GM19463 (cell line): ENCODE measurements at regions not wholly inside any gene's neighbourhood (a gene's known extent, or its start where the extent isn't known, plus 50 kb on each side); places are given as distances from the start of the nearest gene placed in this dataset.
"Not testable (repeated sequence)": the region's sequence is repeated elsewhere in the genome, so short reads cannot be mapped to it uniquely, and the experiment has no call there.

Experiments used
- ATAC-seq: cut with Tn5 transposase; IDR thresholded peaks from one replicate; pipeline ENCODE4 v1.9.1; 2021; ENCODE audit warnings: mild to moderate bottlenecking, moderate library complexity; ENCODE audit not compliant: unreplicated experiment

GRCh38 chrX:40885989-40886388 is 150.6 kb upstream of the MED14 start:
- ATAC-seq: no peak

GRCh38 chrX:40887476-40887875 is 152.1 kb upstream of the MED14 start:
- ATAC-seq: no peak

GRCh38 chrX:40891798-40892197 is 156.5 kb upstream of the MED14 start:
- ATAC-seq: no peak

DNA sequence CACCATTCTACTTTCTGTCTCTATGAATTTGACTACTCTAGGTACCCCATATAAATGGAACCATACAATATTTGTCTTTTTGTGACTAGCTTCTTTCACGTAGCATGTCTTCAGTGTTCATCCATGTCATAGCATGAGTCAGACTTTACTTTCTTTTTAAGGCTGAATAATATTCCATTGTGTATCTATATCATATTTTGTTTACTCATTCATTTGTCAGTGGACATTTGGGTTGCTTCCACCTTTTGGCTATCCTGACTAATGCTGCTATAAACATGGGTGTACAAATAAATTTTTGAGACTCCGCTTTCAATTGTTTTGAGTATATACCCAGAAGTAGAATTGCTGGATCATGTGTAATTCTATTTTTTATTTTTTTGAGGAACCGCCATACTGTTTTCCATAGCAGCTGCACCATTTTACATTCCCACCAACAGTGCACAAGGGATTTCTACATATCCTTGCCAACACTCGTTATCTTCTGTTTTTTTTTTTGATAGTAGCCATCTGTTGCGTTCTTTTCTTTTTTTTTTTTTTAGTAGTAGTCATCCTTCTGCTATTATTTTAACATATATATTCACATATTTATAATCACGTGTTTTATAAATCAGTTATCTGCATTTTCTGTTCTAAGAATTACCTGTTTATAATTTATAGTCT is 158.0 kb upstream of the MED14 start:
- no peak for ATAC-seq

DNA sequence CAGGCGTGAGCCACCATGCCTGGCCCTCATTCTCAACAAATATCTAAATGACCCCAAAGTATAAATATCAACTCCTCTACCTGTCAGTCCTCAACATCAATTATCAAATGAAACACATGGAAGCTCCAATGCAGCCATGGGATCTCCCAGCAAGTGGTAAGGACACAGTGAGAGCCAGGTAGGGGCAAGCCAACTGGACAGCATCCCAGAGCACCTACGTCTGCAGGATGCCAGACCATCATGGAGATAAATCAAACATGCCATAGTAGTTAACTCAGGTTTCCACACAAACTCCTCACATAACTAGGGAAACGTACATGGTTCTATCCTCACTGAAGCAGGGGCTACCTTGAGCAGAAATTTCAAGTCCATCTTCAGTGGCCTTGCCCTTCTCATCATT is 159.9 kb upstream of the MED14 start:
- no peak for ATAC-seq

DNA sequence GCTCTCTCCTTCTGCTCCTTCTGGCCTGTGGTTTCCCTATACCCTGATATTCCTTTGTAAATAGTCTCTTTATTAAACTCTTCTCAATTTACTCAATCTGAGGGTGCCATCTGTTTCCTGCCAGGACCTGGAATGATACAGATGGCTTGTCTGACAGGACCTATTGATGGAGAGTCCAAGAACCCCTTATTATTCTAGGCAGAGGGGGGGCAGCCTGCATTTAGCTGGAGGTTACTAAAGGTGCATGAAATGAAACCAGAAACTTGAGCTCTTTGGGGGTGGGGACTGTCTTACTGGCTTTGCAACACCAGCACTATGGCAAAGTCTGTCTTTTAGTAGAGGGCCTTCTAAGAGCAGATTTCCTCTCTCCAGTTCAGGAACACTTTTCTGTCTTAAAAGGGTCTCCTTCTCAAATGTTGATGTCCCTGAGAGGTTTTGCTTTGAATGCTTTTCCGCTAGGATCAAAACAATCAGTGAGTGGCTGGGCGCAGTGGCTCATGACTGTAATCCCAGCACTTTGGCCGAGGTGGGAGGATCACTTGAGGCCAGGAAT is 162.5 kb upstream of the MED14 start:
- ATAC-seq: no peak

GRCh38 chrX:40904739-40905138 is 169.4 kb upstream of the MED14 start:
- not testable (repeated sequence) for ATAC-seq

GRCh38 chrX:40908026-40908425 is 172.7 kb upstream of the MED14 start:
- ATAC-seq: no peak

GRCh38 chrX:40908857-40909475 is 173.6 kb upstream of the MED14 start:
- no peak for ATAC-seq

- no peak for ATAC-seq
Measured at GRCh38 chrX:40912166-40912565, 173.1 kb upstream of the USP9X start.

DNA sequence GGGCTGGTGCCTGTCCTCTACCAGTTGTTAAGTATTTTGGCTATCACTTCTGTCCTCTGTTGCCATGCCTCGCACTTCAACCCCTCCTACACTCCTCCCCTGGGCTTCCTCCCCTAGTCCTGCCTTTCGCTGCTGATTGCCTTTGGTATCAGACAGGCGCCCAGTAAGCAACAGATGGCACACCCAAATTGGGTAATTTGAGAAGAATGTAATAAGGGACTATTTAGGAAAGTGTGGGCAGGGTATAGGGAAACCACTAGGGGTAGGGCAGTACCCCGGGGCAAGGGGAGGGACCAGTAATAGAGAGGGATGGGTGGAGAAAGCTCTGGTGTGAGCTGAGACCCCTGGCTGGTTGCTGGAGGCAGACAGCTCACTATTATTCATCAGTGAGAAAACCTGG is 172.7 kb upstream of the USP9X start:
- no peak for ATAC-seq

GRCh38 chrX:40920351-40920750 is 164.9 kb upstream of the USP9X start:
- ATAC-seq: no peak

GRCh38 chrX:40922307-40922706 is 162.9 kb upstream of the USP9X start:
- ATAC-seq: no peak

DNA sequence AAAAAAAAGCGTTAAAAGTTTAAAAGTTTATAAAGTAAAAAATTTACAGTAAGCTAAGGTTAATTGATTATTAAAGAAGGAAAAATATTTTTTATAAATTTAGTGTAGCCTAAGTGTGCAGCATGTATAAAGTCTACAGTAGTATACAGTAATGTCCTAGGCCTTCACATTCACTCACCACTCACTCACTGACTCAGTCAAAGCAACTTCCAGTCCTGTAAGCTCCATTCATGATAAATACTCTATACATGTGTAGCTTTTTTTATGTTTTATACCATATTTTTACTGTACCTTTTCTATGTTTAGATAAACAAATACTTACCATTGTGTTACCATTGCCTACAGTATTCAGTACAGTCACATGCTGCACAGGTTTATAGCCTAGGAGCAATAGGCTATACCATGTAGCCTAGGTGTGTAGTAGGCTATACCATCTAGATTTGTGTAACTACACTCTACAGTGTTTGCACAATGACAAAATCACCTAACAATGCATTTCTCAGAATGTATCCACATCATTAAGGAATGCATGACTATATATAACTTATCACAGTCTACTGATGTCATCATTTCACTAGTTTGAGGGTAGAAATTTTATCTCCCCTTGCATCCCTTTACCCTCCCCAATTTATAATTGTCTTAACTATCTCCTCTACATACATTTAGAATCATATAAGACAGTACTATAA is 158.4 kb upstream of the USP9X start:
- not testable (repeated sequence) for ATAC-seq

DNA sequence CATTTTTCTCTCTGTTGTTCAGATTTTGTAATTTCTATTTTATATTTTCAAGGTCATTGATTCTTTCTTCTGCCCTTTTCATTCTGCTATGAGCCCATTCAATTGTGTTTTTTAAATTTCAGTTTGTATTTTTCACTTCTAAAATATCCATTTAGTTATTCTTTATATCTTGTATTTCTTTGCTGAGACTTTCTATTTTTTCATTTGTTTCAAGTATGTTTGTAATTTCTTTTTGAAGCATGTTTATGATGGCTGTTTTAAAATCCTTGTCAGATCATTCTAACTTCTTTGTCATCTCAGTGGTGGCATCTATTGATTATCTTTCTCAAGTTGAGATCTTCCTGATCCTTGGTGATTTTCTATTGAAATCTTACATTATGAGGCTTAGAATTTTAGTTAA is 157.2 kb upstream of the USP9X start:
- no peak for ATAC-seq

- ATAC-seq: no peak
Measured at GRCh38 chrX:40931921-40932320, 153.3 kb upstream of the USP9X start.

- no peak for ATAC-seq
Measured at GRCh38 chrX:40933132-40933705, 152.0 kb upstream of the USP9X start.

DNA sequence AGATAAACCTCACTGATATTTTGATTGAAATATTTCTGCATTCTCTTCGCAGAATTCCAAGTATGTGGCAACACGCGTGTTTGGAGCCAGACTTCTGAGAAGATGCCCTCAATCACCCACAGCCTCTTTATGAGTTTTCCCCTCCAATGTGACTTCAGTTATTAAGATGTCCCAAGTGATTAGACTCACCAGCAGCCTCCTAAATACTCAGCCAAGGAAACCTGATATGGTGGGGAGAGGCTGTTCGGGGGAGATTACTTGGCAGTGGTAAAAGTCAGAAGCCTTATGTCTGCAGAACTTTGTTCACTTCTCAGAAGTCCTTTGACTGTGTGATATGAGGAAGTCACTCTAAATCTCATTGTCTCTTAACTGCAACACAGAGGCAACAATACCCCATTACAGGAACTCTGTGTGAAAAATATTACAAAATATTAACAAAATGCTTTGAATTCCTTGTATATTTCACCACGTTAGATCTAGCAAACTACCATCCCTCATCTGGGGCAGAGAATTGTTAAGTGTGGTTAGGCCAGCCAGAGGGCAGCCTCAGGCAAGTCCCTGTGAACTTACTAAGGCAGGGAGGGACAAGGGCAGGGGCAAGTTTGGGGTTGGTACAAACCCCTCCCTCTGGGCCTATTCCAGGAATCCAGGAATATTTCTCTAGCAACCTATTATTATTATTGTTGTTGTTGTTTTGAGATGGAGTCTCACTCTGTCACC is 151.4 kb upstream of the USP9X start:
- ATAC-seq: no peak

DNA sequence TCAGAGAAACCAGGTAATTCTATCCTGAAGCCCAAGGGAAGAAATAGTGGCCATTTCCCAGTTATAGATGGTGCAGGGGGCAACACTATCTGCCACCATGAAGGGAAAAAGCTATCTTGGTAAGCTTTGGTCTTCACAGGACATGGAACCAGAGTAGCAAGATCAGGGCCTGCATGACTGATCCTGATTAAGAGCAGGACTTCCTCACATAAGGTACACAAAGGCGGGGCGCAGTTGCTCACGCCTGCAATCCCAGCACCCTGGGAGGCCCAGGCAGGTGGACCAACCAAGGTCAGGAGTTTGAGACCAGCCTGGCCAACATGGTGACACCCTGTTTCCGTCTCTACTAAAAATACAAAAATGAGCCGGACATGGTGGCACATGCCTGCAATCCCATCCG is 148.4 kb upstream of the USP9X start:
- ATAC-seq: no peak

GRCh38 chrX:40938423-40938822 is 146.8 kb upstream of the USP9X start:
- ATAC-seq: no peak

DNA sequence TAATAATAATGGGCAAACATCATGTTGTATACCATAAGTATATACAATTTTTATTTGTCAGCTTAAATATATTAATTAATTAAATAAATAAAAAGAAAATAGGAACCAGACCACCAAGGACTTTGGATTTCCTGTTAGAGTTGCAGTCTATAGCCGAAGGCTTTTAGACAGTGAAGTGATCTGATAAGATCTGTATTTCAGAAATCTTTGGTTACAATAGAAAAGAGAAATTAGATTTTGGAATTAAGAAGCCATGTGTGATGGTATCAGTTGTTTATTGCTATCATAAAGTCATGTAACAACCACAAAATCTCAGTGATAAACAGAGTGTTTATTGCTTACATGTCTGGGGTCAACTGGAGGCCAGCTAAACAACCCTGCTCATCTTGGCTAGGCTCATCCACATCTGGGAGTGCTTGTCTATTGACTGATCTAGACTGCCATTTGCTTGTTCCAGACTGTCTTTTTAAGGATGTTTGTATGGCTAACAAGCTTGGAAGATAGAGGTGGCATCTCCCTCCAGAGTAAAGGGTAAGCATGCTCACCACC is 142.1 kb upstream of the USP9X start:
- ATAC-seq: no peak
